ENCODE measurements at regions not wholly inside any gene's neighbourhood (a gene's known extent, or its start where the extent isn't known, plus 50 kb on each side); places are given as distances from the start of the nearest gene placed in this dataset.

DNA sequence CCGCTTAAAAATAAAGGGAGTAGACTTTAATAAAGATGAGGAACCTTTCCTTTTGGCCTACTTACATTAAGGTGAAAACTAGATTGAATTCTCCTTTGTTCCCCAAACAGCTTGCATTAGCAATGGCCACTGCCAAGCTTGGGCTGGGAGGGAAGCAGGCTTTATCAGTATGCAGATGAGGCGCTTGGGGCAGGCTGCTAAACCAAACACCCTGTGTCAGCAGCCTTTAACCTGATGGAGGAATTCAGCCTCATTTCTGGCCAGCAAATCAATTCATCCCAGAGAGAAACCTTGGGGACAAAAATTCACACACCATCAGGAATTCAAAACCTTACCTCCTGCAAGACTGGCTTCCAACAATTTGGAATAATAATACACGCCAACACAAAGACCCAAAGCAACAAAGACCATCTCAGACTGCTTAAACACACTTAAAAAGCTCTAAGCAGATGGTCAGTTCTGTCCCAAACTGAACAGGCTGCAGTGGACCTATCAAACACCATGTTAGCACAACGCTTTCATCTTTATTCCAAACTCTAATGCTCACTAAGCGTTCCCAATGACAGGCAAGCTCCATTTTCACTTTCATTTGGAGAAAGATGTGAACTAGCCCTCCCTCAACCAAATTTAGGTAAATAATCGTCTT, 255.1 kb upstream of the CMC1 start:
- TF ChIP-seq, protein P1, sequence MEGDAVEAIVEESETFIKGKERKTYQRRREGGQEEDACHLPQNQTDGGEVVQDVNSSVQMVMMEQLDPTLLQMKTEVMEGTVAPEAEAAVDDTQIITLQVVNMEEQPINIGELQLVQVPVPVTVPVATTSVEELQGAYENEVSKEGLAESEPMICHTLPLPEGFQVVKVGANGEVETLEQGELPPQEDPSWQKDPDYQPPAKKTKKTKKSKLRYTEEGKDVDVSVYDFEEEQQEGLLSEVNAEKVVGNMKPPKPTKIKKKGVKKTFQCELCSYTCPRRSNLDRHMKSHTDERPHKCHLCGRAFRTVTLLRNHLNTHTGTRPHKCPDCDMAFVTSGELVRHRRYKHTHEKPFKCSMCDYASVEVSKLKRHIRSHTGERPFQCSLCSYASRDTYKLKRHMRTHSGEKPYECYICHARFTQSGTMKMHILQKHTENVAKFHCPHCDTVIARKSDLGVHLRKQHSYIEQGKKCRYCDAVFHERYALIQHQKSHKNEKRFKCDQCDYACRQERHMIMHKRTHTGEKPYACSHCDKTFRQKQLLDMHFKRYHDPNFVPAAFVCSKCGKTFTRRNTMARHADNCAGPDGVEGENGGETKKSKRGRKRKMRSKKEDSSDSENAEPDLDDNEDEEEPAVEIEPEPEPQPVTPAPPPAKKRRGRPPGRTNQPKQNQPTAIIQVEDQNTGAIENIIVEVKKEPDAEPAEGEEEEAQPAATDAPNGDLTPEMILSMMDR (conservative IDR thresholded peaks at IDR 0.05; ENCODE audit: low read depth, low read length): no peak
- TF ChIP-seq EZH2 (IDR thresholded peaks at IDR 0.05; ENCODE audit: borderline replicate concordance, low read depth, low read length, poor library complexity, severe bottlenecking): no peak
